ENCODE measurements at regions not wholly inside any gene's neighbourhood (a gene's known extent, or its start where the extent isn't known, plus 50 kb on each side); places are given as distances from the start of the nearest gene placed in this dataset.

DNA sequence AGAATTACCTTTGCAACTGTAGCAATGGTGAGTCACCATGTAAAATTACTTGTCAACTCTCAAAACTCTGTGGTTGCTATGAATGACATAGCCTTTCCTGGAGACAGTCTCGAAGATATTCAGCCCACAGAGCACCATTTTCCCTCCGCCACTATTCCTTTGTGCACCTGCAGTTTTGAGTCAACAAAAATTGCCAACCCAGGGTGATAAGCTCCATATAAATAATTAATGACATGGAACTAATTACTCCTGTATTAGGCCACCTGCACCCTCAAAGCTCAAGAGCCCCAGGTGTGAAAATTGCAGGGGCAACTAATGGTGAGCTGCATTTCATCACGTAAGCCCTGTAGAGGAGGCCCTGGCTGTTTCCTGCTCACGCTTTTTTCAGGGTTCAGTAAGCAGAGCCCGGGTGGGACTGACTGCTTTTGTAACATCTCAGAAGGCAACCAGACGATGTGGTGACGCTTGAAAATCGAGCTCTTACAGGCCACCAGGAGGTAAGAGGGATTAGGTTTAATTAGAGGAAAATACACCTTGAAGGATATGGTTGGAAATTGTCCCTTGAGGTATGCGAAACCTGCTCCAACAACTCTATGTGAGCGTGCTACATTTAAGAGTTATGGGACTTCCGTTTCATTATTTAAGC is 70.8 kb downstream of the BMP2 start:
- H3K36me3 ChIP-seq (ENCODE audit: low read depth, missing control alignments), result no peaks in the 10 kb centered on the region
- H3K9me3 ChIP-seq, result no peaks in the 10 kb centered on the region
- H3K27ac ChIP-seq, result no peak overlapping the region
- TF ChIP-seq, protein P1, sequence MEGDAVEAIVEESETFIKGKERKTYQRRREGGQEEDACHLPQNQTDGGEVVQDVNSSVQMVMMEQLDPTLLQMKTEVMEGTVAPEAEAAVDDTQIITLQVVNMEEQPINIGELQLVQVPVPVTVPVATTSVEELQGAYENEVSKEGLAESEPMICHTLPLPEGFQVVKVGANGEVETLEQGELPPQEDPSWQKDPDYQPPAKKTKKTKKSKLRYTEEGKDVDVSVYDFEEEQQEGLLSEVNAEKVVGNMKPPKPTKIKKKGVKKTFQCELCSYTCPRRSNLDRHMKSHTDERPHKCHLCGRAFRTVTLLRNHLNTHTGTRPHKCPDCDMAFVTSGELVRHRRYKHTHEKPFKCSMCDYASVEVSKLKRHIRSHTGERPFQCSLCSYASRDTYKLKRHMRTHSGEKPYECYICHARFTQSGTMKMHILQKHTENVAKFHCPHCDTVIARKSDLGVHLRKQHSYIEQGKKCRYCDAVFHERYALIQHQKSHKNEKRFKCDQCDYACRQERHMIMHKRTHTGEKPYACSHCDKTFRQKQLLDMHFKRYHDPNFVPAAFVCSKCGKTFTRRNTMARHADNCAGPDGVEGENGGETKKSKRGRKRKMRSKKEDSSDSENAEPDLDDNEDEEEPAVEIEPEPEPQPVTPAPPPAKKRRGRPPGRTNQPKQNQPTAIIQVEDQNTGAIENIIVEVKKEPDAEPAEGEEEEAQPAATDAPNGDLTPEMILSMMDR (IDR thresholded peaks at IDR 0.05), result no peak
- TF ChIP-seq POLR2A (IDR thresholded peaks at IDR 0.05), result no peak
- intact Hi-C loops (cut with DNase I; ENCODE audit: low total_unique reads), result no loop called here
- DNase-seq, result no peak
- 79 to 85% methylated on average over 11 of the region's 11 CpGs for WGBS, 2 donors
- no peaks in the 10 kb centered on the region for H3K4me1 ChIP-seq
- H3K4me3 ChIP-seq, result no peak overlapping the region
- no peaks in the 10 kb centered on the region for H3K27me3 ChIP-seq

DNA sequence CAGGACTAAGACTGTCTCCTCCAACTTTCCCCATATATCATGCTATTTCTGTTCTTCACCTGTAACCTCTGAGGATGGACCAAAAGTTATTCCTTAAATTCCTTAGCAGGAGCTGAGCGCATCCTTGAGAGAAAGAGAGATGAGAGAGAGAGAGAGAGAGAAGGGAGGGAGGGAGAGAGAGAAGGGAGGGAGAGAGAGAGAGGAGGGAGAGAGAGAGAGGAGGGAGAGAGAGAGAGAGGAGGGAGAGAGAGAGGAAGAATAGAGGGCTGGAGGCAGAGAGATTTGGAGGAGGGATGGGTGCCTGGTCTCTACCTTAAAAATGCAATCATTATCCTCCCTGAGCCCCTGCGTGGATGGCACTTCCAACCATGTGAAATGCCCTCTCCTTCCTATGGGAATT is 73.6 kb downstream of the BMP2 start:
- DNase-seq, result no peak
- Histone ChIP-seq H3K4me3 (no peak overlapping the region), H3K9me3 (no peaks in the 10 kb centered on the region), H3K4me1 (no peaks in the 10 kb centered on the region), H3K27me3 (no peaks in the 10 kb centered on the region), H3K36me3 (ENCODE audit: low read depth, missing control alignments) (no peaks in the 10 kb centered on the region), H3K27ac (no peak overlapping the region)
- WGBS, 2 donors, result 80 to 90% methylated on average over 2 of the region's 2 CpGs
- no peak for TF ChIP-seq POLR2A (IDR thresholded peaks at IDR 0.05)
- TF ChIP-seq, protein P1 (IDR thresholded peaks at IDR 0.05), result no peak
- intact Hi-C loops (cut with DNase I; ENCODE audit: low total_unique reads), result no loop called here

DNA sequence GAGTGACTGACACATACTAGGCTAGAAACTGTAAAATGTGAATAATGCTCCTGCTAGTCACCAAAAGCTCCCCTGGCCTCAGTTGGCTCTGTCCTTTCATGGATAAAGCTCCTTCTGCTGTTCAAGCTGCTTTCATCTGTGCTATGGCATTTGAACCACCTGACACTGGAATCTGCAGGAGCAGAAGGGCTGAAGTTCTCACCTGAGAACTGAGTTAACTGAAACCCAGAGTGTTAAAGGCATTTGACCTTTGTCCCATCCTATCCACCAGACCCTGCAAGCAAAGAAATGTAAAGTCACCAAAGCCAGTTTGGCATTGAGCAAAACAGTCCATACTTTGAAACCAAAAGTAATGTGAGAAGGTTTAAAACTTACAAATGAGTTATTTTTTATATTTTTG is 77.7 kb downstream of the BMP2 start:
- Histone ChIP-seq H3K27ac (no peak overlapping the region), H3K4me1 (no peaks in the 10 kb centered on the region), H3K27me3 (no peaks in the 10 kb centered on the region), H3K36me3 (ENCODE audit: low read depth, missing control alignments) (no peaks in the 10 kb centered on the region), H3K4me3 (no peak overlapping the region), H3K9me3 (no peaks in the 10 kb centered on the region)
- intact Hi-C loops (cut with DNase I; ENCODE audit: low total_unique reads), result no loop called here
- TF ChIP-seq, protein P1 (IDR thresholded peaks at IDR 0.05), result no peak
- no peak for TF ChIP-seq POLR2A (IDR thresholded peaks at IDR 0.05)
- no peak for DNase-seq

DNA sequence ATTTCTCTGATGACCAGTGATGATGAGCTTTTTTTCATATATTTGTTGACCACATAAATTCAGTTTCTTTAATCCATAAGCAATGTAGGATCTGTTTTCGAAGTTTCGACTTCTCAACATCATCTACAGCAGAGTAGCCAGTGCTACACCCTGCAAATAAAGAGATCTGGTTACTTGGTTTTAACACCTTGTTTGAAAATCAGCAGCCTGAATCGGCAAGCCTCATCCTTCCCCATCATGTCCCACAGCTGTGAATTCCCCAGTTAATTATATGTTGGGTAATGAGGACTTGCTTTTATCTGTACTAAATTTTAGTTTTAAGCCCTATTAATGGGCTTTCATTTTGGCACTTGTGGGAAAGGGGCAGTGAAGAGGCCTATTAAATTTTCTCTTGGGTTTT is 80.6 kb downstream of the BMP2 start:
- TF ChIP-seq, protein P1 (IDR thresholded peaks at IDR 0.05), result no peak
- no peak for TF ChIP-seq POLR2A (IDR thresholded peaks at IDR 0.05)
- H3K27me3 ChIP-seq, result no peaks in the 10 kb centered on the region
- no peaks in the 10 kb centered on the region for H3K9me3 ChIP-seq
- DNase-seq, result no peak
- 79 to 81% methylated on average over 3 of the region's 3 CpGs for WGBS, 2 donors
- intact Hi-C loops (cut with DNase I; ENCODE audit: low total_unique reads), result no loop called here
- H3K4me1 ChIP-seq, result no peaks in the 10 kb centered on the region
- no peak overlapping the region for H3K27ac ChIP-seq
- H3K4me3 ChIP-seq, result no peak overlapping the region
- H3K36me3 ChIP-seq (ENCODE audit: low read depth, missing control alignments), result no peaks in the 10 kb centered on the region

DNA sequence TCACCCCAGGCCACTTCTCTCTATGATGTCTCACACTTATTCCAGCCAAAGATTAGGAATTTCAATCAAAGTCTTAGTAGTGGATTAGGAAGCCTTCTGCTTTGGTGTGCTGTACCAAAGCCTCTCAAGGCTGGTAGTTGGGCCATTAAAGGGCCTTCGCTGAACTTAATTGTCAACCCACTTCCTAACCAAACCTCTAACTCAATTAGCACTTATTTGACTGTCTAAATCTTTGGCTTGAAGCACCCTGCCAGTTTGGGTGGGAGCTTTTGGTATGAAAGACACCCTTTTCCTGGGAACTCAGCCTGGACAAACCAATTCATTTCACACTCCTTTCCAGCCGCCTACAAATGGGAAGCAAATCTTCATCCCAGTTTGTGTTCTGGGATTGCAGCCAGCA is 81.5 kb downstream of the BMP2 start:
- Histone ChIP-seq H3K9me3 (no peaks in the 10 kb centered on the region), H3K4me1 (no peaks in the 10 kb centered on the region), H3K27me3 (no peaks in the 10 kb centered on the region), H3K4me3 (no peak overlapping the region), H3K27ac (no peak overlapping the region), H3K36me3 (ENCODE audit: low read depth, missing control alignments) (no peaks in the 10 kb centered on the region)
- no peak for DNase-seq
- WGBS, 2 donors, result 77 to 89% methylated on average over 2 of the region's 2 CpGs
- intact Hi-C loops (cut with DNase I; ENCODE audit: low total_unique reads), result no loop called here
- no peak for TF ChIP-seq POLR2A (IDR thresholded peaks at IDR 0.05)
- TF ChIP-seq, protein P1 (IDR thresholded peaks at IDR 0.05), result no peak
